ENCODE measurements at regions not wholly inside any gene's neighbourhood (a gene's known extent, or its start where the extent isn't known, plus 50 kb on each side); places are given as distances from the start of the nearest gene placed in this dataset.

GRCh38 chr3:852033-852432 lies 240.8 kb upstream of the CNTN6 start:
- Histone ChIP-seq H3K36me3 (ENCODE audit: low read depth) (no peaks in the 10 kb centered on the region), H3K4me1 (replicated peaks; ENCODE audit: insufficient read depth) (no peaks in the 10 kb centered on the region), H3K27ac (no peak overlapping the region), H3K4me3 (no peak overlapping the region), H2AFZ (no peak overlapping the region), H3K27me3 (ENCODE audit: insufficient read depth, low read depth) (no peaks in the 10 kb centered on the region), H3K9me3 (ENCODE audit: insufficient read depth, low read depth) (no peaks in the 10 kb centered on the region), H3K79me2 (ENCODE audit: low read depth) (no peaks in the 10 kb centered on the region), H3K9me2 (ENCODE audit: insufficient read depth) (no peaks in the 10 kb centered on the region), H3F3A (ENCODE audit: insufficient read depth, low read depth) (no peaks in the 10 kb centered on the region), H4K20me1 (ENCODE audit: insufficient read depth) (no peaks in the 10 kb centered on the region), H3K4me2 (no peak overlapping the region)
- TF ChIP-seq CTCF (conservative IDR thresholded peaks at IDR 0.05) (no peak), EZH2 (IDR thresholded peaks at IDR 0.05; ENCODE audit: low read depth) (no peak)
- intact Hi-C loops (cut with micrococcal nuclease; ENCODE audit: unreplicated experiment), result no loop called here
- no TSS peak for BruUV-seq (replicated peaks)
- DNase-seq, result no peak
- POLR2A ChIA-PET (ENCODE audit: unreplicated experiment), result no interaction called here
- CTCF ChIA-PET, result no interaction called here

DNA sequence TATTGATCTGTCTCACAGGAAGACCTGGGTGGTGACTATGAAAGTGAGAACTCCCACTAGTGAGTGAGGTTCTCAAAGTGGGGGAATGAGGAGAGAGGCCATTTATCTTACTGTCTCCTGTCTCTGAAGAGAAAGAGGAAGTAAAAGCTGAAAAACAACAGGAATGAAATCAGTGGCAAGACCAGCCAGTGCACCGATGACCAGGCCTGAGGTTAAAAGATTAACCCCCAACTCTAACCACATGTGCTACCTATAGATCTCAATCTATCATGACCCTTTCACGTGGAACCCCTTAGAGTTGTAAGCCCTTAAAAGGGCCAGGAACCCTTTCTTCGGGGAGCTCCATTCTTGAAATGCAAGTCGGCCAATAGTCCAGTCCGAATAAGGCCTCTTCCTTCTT lies 239.3 kb upstream of the CNTN6 start:
- Histone ChIP-seq H3K27me3 (ENCODE audit: insufficient read depth, low read depth) (no peaks in the 10 kb centered on the region), H3K9me2 (ENCODE audit: insufficient read depth) (no peaks in the 10 kb centered on the region), H2AFZ (no peak overlapping the region), H3K27ac (no peak overlapping the region), H3K4me3 (no peak overlapping the region), H4K20me1 (ENCODE audit: insufficient read depth) (no peaks in the 10 kb centered on the region), H3F3A (ENCODE audit: insufficient read depth, low read depth) (no peaks in the 10 kb centered on the region), H3K79me2 (ENCODE audit: low read depth) (no peaks in the 10 kb centered on the region), H3K36me3 (ENCODE audit: low read depth) (no peaks in the 10 kb centered on the region), H3K4me1 (replicated peaks; ENCODE audit: insufficient read depth) (no peaks in the 10 kb centered on the region), H3K4me2 (no peak overlapping the region), H3K9me3 (ENCODE audit: insufficient read depth, low read depth) (no peaks in the 10 kb centered on the region)
- ChIA-PET CTCF (no interaction called here), POLR2A (ENCODE audit: unreplicated experiment) (no interaction called here)
- no TSS peak for BruUV-seq (replicated peaks)
- intact Hi-C loops (cut with micrococcal nuclease; ENCODE audit: unreplicated experiment), result no loop called here
- no peak for DNase-seq
- TF ChIP-seq EZH2 (IDR thresholded peaks at IDR 0.05; ENCODE audit: low read depth), result no peak
- no peak for TF ChIP-seq CTCF (conservative IDR thresholded peaks at IDR 0.05)

DNA sequence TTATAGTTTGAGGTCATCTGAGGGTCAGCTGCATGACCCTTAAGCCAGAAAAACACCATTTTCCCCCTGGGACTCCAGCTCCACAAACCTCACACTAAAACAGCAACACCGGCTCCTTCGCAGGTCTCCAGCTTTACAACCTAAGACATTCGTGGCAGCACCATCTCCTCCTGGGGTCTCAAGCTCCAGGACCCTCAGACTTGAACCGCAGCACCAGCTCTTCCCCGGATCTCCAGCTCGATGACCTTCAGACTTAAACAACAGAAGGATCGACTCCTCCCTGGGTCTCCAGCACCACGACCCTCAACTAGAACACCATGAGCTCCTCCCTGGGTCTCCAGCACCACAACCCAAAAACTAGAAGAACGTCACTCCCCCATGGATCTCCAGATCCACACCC lies 233.7 kb upstream of the CNTN6 start:
- BruUV-seq (replicated peaks), result no TSS peak
- H3K79me2 ChIP-seq (ENCODE audit: low read depth), result no peaks in the 10 kb centered on the region
- CTCF ChIA-PET, result no interaction called here
- no peak overlapping the region for H2AFZ ChIP-seq
- TF ChIP-seq EZH2 (IDR thresholded peaks at IDR 0.05; ENCODE audit: low read depth) (no peak), CTCF (conservative IDR thresholded peaks at IDR 0.05) (no peak)
- no peak overlapping the region for H3K4me2 ChIP-seq
- POLR2A ChIA-PET (ENCODE audit: unreplicated experiment), result no interaction called here
- no peaks in the 10 kb centered on the region for H3K27me3 ChIP-seq (ENCODE audit: insufficient read depth, low read depth)
- no peaks in the 10 kb centered on the region for H3F3A ChIP-seq (ENCODE audit: insufficient read depth, low read depth)
- no peaks in the 10 kb centered on the region for H4K20me1 ChIP-seq (ENCODE audit: insufficient read depth)
- H3K9me2 ChIP-seq (ENCODE audit: insufficient read depth), result no peaks in the 10 kb centered on the region
- H3K9me3 ChIP-seq (ENCODE audit: insufficient read depth, low read depth), result no peaks in the 10 kb centered on the region
- no peak overlapping the region for H3K27ac ChIP-seq
- intact Hi-C loops (cut with micrococcal nuclease; ENCODE audit: unreplicated experiment), result no loop called here
- H3K4me1 ChIP-seq (replicated peaks; ENCODE audit: insufficient read depth), result no peaks in the 10 kb centered on the region
- DNase-seq, result no peak
- no peaks in the 10 kb centered on the region for H3K36me3 ChIP-seq (ENCODE audit: low read depth)
- H3K4me3 ChIP-seq, result no peak overlapping the region
